GM18873 (cell line): ENCODE measurements at regions not wholly inside any gene's neighbourhood (a gene's known extent, or its start where the extent isn't known, plus 50 kb on each side); places are given as distances from the start of the nearest gene placed in this dataset.

Experiments
- ATAC-seq: cut with Tn5 transposase; IDR thresholded peaks from one replicate; pipeline ENCODE4 v1.9.1; 2021; ENCODE audit warnings: mild to moderate bottlenecking, moderate library complexity, moderate number of reproducible peaks; ENCODE audit not compliant: unreplicated experiment, low FRiP score

DNA sequence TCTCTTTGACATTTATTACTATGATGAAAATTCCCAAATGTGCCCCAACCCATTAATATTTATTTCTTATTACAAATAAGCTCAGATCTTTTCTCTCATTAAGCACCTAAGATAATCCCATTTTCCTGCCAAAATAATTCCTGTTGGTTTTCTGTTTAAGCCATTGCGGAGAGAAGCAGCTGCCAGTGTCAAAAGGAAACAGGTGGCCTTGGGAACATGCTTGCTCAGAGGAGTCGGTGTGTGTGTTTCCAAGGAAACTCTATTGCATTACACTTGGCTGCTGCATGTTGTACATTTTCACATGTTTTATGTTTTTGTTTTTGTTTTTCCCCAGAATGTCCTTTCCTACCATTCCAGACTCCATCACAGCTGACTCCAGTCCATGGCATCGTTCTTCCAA, 56.4 kb downstream of the CD24 start:
- no peak for ATAC-seq

DNA sequence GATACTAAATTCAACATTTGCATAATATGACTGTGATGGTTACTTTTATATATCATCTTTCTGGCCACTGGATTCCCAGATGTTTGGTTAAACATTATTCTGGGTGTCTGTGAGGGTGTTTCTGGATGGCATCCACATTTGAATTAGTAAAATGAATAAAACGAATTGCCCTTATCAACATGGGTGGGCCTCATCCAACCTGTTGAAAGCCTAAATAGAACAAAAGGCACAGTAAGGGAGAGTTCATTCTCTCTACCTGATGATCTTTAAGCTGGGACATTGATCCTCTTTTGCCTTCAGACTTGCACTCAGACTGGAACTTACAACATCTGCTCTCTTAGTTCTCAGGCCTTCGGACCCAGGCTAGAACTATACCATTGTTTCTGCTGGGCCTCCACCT, 57.6 kb downstream of the CD24 start:
- no peak for ATAC-seq

DNA sequence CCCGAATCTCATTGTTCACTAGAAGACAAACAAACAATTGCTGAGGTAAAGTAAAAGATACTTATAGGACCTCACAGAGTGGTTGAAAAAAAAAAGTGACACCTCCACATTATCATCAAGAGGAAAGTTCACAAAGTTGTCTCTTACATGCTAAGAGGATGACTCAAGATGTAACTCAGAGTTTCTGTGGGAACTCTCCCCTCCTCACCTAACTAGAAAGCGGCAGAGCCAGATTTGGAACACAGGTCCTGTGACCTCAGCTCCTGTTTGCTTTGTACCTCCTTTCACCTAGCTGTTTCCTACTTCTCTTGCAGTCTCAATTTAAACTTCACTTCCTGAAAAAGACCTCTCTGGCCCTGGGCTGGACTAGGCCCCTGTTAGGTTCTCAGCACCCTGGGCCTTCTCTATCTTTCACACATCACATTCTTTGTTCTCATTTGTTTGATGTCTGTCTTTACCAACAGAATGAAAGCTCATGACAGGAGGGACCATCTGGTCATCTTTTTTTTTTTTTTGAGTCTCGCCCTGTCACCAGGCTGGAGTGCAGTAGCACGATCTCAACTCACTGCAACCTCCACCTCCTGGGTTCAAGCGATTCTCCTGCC, 60.8 kb downstream of the CD24 start:
- ATAC-seq = no peak

DNA sequence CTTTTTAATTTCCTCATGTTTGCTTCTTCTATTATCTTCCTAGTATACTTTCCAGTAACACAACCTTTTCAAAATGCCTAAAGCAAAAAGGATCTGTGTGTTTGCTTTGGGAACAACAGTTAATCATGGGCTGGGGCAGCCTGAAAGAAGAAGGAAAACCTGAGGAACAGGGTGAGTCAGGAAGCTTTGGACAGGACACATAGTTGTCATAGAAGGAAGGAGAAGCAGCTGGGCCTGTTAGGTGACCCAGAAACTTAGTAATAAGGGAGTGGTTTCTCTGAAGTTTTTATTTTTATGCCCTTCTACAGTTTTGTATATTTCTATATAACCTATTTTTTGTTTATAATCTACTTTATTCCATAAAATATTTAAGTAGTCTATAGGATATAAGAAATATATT, 61.4 kb downstream of the CD24 start:
- no peak for ATAC-seq

DNA sequence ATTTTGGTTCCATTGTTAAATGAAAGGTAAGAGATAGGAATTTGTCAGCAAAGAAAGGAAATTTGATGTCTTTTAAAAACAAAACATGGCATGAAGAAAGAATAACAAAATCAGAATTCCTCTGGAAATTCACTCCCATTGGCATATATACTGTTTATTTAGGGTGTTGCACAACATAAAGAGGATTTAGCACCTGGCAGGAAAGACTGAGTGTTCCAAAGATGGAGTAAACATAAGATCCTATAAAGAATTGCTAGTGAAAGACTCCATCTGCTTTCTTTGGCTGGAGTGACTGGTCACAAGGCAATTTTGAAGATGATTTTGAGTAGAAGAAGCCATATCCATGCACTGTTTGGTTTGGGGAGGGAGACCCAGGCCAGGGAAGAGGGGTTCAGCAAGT, 62.4 kb downstream of the CD24 start:
- ATAC-seq = no peak

DNA sequence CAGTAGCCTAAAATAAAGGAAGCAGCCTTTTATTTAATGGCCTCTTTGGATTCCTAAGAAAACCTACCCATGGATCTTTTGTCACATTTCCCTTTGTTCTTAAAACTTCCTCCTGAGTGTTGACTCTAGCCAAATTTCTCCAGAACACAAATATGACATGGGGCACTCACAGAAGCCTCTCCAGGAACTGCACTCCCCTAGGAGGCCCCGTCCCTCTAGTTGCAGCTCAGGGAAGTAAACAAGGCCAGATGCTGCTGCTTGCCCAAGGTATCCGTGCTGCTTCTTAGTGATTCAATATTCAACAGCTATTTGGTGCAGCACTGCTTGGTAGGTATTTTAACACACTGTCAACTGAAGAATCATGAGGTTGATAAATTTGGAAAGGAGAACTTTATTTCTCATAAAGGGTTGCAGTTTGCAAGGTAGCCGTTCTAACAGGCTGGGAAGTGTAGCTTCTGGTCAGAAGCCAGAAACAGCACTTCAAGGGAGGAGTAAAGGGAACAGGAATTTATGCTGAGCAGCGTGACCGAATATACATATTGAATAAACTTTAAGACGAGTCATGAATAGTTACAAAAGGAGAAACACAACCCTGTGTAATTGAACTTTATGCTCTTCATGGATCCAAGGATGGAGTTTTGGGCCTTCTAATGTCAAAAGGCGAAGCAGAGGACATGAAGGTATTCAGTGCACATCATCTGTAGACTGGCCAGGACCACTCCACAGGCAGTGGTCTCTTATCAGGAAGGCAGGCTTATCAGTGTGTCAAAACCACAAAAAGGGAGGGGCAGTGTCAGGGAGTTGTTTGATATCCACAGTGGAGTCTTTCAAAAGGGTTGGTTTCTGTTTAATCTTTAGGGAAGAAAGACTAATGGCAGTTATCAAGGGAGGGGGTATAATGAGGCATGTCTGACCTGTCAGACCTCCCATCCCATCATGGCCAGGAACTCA, 63.3 kb downstream of the CD24 start:
- no peak for ATAC-seq

DNA sequence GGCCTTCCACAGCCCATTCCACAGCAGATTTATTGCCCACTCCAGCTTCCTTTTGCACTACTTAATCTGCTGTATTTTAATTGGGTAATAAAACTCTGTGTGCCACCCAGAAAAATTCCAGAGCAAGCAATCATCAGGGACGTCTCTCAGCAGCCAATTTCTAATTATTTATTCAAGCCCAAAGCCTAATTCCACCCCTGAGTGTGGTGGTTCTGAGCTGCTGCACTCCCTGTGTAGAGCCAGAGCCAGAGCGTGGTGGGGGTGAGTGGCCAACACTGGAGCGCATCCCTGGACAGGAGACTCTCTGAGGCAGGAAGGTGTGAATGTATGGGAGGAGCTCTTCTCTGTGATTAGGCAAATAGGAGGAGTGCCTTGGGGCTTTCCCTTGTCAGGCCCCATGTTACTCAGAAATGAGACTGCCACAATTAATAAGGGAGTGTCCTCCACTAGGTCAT, 66.1 kb downstream of the CD24 start:
- ATAC-seq = no peak

DNA sequence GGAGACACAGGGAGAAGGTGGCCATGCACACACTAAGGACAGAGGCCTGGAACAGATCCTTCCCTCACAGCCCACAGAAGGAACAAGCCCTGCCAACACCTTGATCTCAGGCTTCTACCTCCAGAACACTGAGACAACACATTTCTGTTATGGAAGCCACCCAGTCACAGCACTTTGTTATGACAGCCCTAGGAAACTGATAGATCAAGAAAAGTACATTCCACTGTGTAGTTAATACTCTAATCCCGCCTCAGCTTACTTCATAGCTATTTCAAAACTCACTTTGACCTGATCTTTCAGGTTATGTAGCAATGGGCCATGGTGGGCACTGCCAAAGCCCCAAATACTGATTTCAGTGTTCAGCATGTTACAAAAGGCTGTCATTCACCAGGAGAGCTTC, 66.8 kb downstream of the CD24 start:
- ATAC-seq = no peak

DNA sequence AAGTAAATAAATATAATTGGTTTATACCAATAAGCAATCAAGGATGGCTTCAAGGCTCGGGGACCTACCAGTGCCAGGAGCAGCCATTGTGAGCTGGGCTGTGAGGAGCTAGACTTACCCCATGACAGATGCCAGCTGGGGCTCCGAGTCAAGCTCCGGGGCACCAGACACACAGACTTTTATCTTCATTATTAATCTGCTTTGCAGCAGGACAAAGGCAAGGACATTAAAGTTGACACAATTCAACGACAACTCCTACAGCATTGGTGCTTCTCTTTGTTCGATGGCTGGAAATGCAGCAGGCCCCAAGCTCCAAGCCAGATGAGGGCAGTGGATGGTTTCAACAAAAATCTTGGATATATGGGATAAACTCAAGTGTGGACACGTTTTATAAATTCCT, 68.3 kb downstream of the CD24 start:
- no peak for ATAC-seq

DNA sequence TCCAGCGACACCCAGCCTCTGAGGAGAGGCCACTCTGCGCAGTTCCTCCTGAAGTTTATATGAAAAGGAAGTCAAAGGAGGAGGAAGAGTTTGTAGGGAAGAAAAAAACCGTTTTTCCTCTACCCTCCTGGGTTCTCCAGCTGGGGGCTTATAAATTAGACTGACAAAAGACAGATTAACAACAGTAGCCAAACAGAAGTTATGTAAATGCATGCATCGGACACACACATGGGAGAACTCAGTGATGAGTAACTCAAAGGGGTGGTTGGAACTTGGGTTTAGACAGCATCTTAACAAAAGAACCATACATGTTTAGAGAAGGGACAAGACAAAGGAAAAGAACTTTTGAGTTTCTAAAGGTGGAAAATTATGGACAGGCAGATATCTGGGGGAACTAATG, 71.2 kb downstream of the CD24 start:
- no peak for ATAC-seq

DNA sequence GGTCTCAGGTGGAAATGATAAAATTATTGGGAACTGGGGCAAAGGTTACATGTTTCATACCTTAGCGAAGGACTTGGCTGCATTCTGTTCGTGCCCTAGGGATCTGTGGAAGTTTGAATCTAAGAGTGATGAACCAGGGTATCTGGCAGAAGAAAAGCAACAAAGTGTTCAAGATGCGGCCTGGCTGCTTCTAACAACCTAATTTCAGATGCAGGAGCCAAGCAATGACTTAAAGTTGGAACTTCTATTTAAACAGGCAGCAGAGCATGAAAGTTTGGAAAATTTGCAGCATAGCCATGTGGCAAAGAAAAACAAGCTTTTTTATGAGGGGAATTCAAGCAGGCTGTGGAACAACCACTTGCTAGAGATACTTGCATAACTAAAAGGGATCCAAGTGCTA, 73.5 kb downstream of the CD24 start:
- ATAC-seq = no peak

DNA sequence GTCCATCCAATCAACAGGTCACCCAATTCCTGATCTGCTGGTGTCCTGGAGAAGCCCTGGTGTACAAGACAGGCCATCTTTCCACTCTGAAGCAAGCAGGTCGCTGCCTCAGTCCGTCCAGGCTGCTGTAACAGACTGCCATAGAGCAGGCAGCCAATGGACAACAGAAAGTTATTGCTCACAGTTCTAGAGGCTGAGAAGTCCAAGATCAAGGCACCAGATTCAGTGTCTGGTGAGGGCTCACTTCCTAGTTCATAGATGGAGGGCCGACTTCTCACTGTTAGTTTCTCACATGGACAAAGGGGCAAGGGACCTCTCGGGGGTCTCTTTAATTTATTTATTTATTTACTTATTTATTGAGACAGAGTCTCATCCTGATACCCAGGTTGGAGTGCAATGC, 74.8 kb downstream of the CD24 start:
- no peak for ATAC-seq

DNA sequence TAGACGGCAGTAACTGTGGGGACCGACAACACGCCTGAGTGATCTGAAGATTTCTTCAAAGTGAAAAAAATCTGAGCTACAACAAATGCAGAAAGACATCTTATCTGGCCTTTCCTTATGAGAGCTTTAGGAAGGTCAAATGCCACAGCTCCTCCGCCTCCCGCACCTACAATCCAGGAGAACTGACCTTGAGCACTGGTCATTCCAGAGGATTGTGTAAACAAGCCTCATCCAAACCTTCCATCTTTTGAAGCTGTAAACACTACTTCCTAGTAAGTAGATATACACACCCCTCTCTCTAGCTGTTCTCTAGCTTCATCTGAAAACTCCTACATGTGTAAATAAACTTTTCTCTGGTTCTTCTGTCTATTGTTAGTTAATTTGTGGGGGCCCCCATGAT, 76.9 kb downstream of the CD24 start:
- no peak for ATAC-seq

DNA sequence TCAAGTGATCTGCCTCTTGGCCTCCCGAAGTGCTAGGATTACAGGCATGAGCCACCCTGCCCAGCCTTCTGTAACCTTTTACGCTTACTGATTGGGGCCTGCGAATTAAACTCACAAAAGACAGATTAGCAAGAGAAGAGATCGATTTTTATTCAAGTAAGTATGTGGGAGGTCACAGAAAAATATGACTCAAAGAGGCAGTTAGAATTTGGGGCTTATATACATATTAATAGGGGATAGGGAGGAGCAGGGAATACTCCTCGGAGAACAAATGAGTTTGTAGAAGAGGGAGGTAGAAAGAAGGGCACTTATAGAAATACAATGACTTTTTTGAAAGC, 78.9 kb downstream of the CD24 start:
- no peak for ATAC-seq

DNA sequence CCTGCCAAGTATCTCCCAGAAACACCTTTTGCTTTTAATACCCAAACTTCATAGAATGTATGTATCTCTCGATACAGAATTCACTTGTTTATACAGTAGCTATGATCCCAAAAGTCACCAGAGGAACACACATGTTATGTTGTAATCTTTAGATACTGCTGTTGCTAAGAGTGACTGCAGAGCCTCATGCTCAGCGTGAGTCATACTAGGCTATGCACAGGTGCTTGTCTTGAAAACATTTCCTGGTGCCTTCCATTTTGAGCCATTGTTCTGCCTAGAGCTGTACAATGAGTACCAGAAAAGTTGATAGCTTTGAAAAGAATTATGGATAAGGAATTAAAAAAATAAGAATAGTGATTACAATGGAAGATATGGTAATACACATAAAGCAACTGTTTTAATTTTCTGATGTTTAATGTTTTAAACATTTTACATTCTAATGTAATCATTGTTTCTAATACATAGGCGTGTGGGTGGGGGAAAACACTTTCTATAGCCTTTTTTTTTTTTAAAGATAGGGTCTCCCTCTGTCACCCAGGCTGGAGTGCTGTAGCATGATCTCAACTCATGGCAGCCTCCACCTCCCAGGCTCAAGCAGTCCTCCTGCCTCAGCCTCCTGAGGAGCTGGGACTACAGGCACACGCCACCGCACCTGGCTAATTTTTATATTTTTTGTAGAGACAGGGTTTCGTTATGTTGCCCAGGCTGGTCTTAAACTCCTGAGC, 79.4 kb downstream of the CD24 start:
- no peak for ATAC-seq

DNA sequence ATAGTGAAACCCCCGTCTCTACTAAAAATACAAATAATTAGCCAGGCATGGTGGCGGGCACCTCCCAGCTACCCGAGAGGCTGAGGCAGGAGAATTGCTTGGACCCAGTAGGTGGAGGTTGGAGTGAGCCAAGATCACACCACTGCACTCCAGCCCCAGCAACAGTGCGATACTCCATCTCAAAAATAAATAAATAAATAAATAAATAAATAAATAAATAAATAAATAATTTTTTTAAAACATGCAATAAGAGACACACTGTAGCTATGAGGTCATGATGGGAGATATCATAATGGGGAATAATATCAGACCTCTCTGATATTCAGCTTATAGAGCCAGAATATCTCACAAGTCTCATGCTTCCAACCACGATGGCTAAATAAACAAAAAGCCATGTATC, 82.3 kb downstream of the CD24 start:
- ATAC-seq = no peak

DNA sequence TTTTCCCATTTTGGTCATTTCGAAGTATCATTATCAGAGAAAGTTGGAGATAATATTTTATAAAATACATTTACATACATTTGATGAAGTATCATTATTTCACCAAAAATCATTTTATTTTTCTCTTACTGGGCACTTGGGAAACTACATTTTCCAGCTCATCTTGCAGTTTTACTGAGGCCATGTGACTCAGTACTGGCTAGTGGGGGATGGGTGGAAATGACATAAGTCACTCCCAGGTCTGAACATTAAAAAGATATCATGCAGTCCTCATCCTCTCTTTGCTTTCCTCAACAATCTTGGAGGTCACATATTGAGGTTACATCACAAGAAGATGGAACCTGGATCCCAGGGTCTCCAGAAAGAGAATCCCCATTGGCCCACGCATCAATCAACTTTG, 84.1 kb downstream of the CD24 start:
- no peak for ATAC-seq

DNA sequence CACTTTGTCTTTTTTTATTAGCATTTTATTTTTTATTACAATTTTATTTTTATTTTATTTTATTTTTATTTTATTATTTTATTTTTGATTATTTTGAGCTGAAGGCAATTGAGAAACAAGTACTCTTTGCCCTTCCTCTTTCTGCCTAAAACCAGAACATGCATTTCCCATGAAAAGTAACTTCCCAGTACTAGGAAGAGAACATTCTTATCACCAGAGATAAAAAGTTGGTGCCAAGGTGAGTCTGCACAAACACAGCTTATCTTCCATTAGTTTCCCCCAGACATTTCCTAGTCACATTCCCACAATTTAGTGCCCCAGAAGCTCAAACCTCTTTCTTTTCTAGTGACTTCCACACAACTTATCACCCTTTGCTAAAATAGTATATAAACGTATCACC, 84.8 kb downstream of the CD24 start:
- no peak for ATAC-seq

DNA sequence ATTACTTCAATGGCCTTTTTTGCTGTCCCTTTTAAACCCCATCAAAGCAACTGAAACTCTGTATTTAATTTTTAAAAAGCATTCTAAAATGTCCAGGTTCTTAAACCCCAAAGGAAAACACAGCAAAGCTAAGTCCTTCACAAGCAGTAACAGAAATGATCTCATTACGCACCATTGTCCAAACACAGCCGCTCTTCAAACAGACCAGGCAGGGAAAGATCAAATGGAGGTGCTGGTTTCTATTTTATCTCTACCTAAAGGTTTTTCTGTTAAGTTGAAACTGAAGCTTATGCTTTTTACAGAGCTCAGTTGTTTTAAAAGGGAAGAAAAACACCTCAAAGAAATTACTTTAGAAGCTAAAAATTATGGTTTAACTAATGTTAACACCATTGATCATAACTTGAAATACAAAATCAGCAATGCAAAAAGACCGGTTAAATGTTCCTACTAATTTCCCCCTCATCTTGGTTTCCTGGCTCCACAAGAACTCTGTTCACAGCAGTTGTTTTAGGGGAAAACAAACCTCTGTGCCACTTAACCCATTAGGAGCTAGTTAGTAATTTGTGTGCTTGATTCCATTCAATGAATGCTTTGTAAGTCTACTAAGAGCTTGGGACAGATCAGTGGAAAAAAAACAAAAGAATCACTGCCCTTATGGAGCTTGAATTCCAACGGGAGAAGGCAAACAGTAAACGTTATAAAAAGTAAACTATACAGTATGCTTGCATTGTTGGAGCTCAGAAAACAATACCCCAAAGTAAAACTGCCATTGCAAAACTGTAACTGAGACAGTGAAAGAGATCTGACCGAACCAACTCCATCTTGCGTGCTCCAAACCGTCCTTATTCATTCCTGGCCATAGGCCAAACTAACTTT, 87.4 kb downstream of the CD24 start:
- ATAC-seq = no peak

DNA sequence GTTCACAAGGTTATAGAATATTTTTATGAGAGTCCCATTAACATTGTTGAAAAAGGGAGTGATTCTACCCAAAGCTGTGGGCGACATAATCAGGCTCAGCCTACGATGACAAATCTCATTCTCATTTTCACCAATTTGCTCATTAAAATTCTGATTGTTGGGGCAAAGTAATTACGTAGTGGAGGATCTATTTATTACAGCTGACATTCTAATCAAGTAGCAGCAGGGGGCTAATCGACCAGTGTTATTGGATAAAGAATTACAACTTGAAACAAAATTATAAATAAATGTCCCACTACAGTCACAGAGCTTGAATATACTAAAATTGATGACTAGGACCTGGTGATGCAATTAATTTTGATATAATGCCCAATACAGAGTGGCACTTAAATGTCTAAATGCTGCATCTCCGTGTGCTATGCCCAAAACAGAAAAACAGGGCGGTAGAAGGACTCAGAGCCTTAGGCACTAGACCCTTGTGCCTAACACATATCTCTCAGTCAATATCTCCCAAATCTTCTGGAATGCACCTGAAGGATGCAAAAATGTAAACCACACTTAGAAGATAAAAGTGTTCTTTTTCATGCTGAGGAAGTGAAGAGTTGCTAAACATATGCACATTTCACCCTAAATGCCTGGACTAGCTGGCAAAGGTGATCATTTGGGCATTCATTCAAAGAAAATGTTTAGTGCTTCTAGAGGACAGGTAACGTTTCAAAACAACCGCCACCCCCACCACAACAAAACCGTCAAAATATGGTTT, 88.3 kb downstream of the CD24 start:
- ATAC-seq = no peak
